PC-3 (cell line): ENCODE measurements at regions not wholly inside any gene's neighbourhood (a gene's known extent, or its start where the extent isn't known, plus 50 kb on each side); places are given as distances from the start of the nearest gene placed in this dataset.

Experiments used
- ATAC-seq: fragments of 200-7000 bp; cut with Tn5 transposase; 2 replicates; pipeline ENCODE4 v1.9.1; 2020; ENCODE audit warnings: mild to moderate bottlenecking, moderate library complexity
- BruUV-seq: library from RNA; stranded (reverse); fragments of 400-500 nt; replicated peaks from 2 replicates; lab custom pipeline; 2021; lab: Mats Ljungman, UMichigan
- CTCF ChIA-PET: fragments of 300-600 bp; sonication (Branson Sonifier 250); formaldehyde crosslinking; loops from one replicate; lab custom pipeline; 2022; ENCODE audit warnings: antibody characterized with exemption; lab: Charles Lee
- POLR2A ChIA-PET: fragments of 300-600 bp; sonication (Branson Sonifier 250); formaldehyde crosslinking; loops from one replicate; lab custom pipeline; 2022; ENCODE audit warnings: antibody characterized with exemption; ENCODE audit not compliant: unreplicated experiment; lab: Charles Lee
- DNase-seq: peaks from one replicate; pipeline ENCODE4 v3.0.0-alpha.2; 2015
- H2AFZ ChIP-seq: fragments of 300-600 bp; sonication (generic); 2 replicates; pipeline ENCODE4 v1.6.0; 2016; ENCODE audit warnings: antibody characterized with exemption, low read length
- H3F3A ChIP-seq: fragments of 300-600 bp; sonication (generic); one replicate; pipeline ENCODE4 v1.6.0; 2017; ENCODE audit warnings: antibody characterized with exemption, low read length, control low read depth, mild to moderate bottlenecking; ENCODE audit not compliant: unreplicated experiment
- H3K27ac ChIP-seq: fragments of 300-600 bp; sonication (generic); 2 replicates; pipeline ENCODE4 v1.5.1; 2016; ENCODE audit warnings: mild to moderate bottlenecking, low read length
- H3K27me3 ChIP-seq: fragments of 300-600 bp; sonication (generic); 2 replicates; pipeline ENCODE4 v1.6.1; 2016; ENCODE audit warnings: low read length, mixed read lengths
- H3K36me3 ChIP-seq: fragments of 300-600 bp; sonication (generic); 2 replicates; pipeline ENCODE4 v1.6.1; 2016; ENCODE audit warnings: low read depth, mixed run types, low read length, mixed read lengths
- H3K4me1 ChIP-seq: fragments of 300-600 bp; sonication (generic); 2 replicates; pipeline ENCODE4 v1.5.1; 2016; ENCODE audit warnings: low read length; ENCODE audit not compliant: insufficient read depth
- H3K4me2 ChIP-seq: fragments of 300-600 bp; sonication (generic); 2 replicates; pipeline ENCODE4 v1.6.0; 2016; ENCODE audit warnings: low read length
- H3K4me3 ChIP-seq: fragments of 300-600 bp; sonication (generic); 2 replicates; pipeline ENCODE4 v1.5.1; 2016; ENCODE audit warnings: mild to moderate bottlenecking, low read length, mixed read lengths
- H3K79me2 ChIP-seq: fragments of 300-600 bp; sonication (generic); 2 replicates; pipeline ENCODE4 v1.6.1; 2017; ENCODE audit warnings: low read length, mixed read lengths
- H3K9ac ChIP-seq: fragments of 300-600 bp; sonication (generic); 2 replicates; pipeline ENCODE4 v1.6.0; 2016; ENCODE audit warnings: mild to moderate bottlenecking, low read length
- H3K9me2 ChIP-seq: fragments of 300-600 bp; sonication (generic); replicated peaks from 2 replicates; pipeline ENCODE4 v1.6.1; 2016; ENCODE audit warnings: mixed run types, low read length, mixed read lengths
- H3K9me3 ChIP-seq: fragments of 300-600 bp; sonication (generic); 2 replicates; pipeline ENCODE4 v1.6.1; 2016; ENCODE audit warnings: low read length, mixed read lengths
- H4K20me1 ChIP-seq: fragments of 300-600 bp; sonication (generic); 2 replicates; pipeline ENCODE4 v1.6.1; 2016; ENCODE audit warnings: low read length, mixed read lengths
- CTCF ChIP-seq: fragments of 300-600 bp; sonication (generic); conservative IDR thresholded peaks from 2 replicates; pipeline ENCODE4 v1.5.1; 2017; ENCODE audit warnings: antibody characterized with exemption, low read depth, mild to moderate bottlenecking, low read length
- EZH2 ChIP-seq: fragments of 300-600 bp; sonication (generic); IDR thresholded peaks from one replicate; pipeline ENCODE4 v1.6.1; 2017; ENCODE audit warnings: antibody characterized with exemption, mild to moderate bottlenecking, low read length; ENCODE audit not compliant: unreplicated experiment
- EZH2phosphoT487 ChIP-seq: fragments of 300-600 bp; sonication (generic); IDR thresholded peaks from 2 replicates; pipeline ENCODE4 v1.6.1; 2018; ENCODE audit warnings: mild to moderate bottlenecking, antibody characterized with exemption, low read length, borderline replicate concordance
- intact Hi-C: fragments of 100-400 bp; cut with micrococcal nuclease; formaldehyde crosslinking; loops from 2 replicates; pipeline ENCODE4 v1.9.0; 2023

GRCh38 chr5:155978850-155979249 is 348.1 kb upstream of the SGCD start:
- Histone ChIP-seq H3K36me3 (no peaks in the 10 kb centered on the region), H3K4me2 (no peak overlapping the region), H3K27me3 (no peaks in the 10 kb centered on the region), H3K9ac (no peak overlapping the region), H4K20me1 (no peaks in the 10 kb centered on the region), H2AFZ (no peak overlapping the region), H3K4me1 (no peaks in the 10 kb centered on the region), H3F3A (no peaks in the 10 kb centered on the region), H3K27ac (no peak overlapping the region), H3K4me3 (no peak overlapping the region), H3K9me2 (no peaks in the 10 kb centered on the region), H3K79me2 (no peaks in the 10 kb centered on the region), H3K9me3 (no peaks in the 10 kb centered on the region)
- TF ChIP-seq EZH2: no peak
- TF ChIP-seq CTCF: no peak
- TF ChIP-seq EZH2phosphoT487: no peak
- no peak for DNase-seq
- ATAC-seq: no peak
- no TSS peak for BruUV-seq
- intact Hi-C loops: no loop called here
- POLR2A ChIA-PET: no interaction called here
- CTCF ChIA-PET: no interaction called here

GRCh38 chr5:155982354-155982753 is 344.6 kb upstream of the SGCD start:
- intact Hi-C loops: no loop called here
- Histone ChIP-seq H2AFZ (no peak overlapping the region), H4K20me1 (no peaks in the 10 kb centered on the region), H3K27me3 (no peaks in the 10 kb centered on the region), H3K4me2 (no peak overlapping the region), H3K36me3 (no peaks in the 10 kb centered on the region), H3K9me3 (no peaks in the 10 kb centered on the region), H3K4me3 (no peak overlapping the region), H3K27ac (no peak overlapping the region), H3K79me2 (no peaks in the 10 kb centered on the region), H3K9ac (no peak overlapping the region), H3K9me2 (no peaks in the 10 kb centered on the region), H3K4me1 (no peaks in the 10 kb centered on the region), H3F3A (no peaks in the 10 kb centered on the region)
- CTCF ChIA-PET: no interaction called here
- no peak for ATAC-seq
- no TSS peak for BruUV-seq
- no peak for TF ChIP-seq CTCF
- TF ChIP-seq EZH2: no peak
- TF ChIP-seq EZH2phosphoT487: no peak
- POLR2A ChIA-PET: no interaction called here
- DNase-seq: no peak

- no peaks in the 10 kb centered on the region for H4K20me1 ChIP-seq
- H3K36me3 ChIP-seq: no peaks in the 10 kb centered on the region
- H3K4me2 ChIP-seq: no peak overlapping the region
- DNase-seq (no peak), ATAC-seq (no peak)
- H3K4me3 ChIP-seq: no peak overlapping the region
- H3K4me1 ChIP-seq: no peaks in the 10 kb centered on the region
- intact Hi-C loops: no loop called here
- CTCF ChIA-PET: no interaction called here
- POLR2A ChIA-PET: no interaction called here
- H3K27ac ChIP-seq: no peak overlapping the region
- TF ChIP-seq EZH2 (no peak), CTCF (no peak), EZH2phosphoT487 (no peak)
- no peak overlapping the region for H3K9ac ChIP-seq
- H3K9me2 ChIP-seq: no peaks in the 10 kb centered on the region
- no peaks in the 10 kb centered on the region for H3K27me3 ChIP-seq
- no peaks in the 10 kb centered on the region for H3F3A ChIP-seq
- BruUV-seq: no TSS peak
- no peaks in the 10 kb centered on the region for H3K9me3 ChIP-seq
- H3K79me2 ChIP-seq: no peaks in the 10 kb centered on the region
- H2AFZ ChIP-seq: no peak overlapping the region
Measured at GRCh38 chr5:155983954-155984353, 343.0 kb upstream of the SGCD start.
